HepG2 (cell line): ENCODE measurements at regions not wholly inside any gene's neighbourhood (a gene's known extent, or its start where the extent isn't known, plus 50 kb on each side); places are given as distances from the start of the nearest gene placed in this dataset.

ENCODE experiments used
- ATAC-seq: fragments of 200-7000 bp; cut with Tn5 transposase; 3 replicates; pipeline ENCODE4 v1.9.1; 2020; ENCODE audit warnings: mild to moderate bottlenecking, moderate library complexity
- BruUV-seq: library from RNA; stranded (reverse); fragments of 400-500 nt; replicated peaks from 2 replicates; lab custom pipeline; 2021; lab: Mats Ljungman, UMichigan
- CTCF ChIA-PET: fragments of 300-600 bp; formaldehyde crosslinking; extraction: SDS; loops from one replicate; lab custom pipeline; 2021; ENCODE audit warnings: low total read pairs, inconsistent platforms, low intra/inter-chr PET ratio; lab: Yijun Ruan, JAX
- POLR2A ChIA-PET: fragments of 350-600 bp; sonication (Branson Sonifier 250); formaldehyde crosslinking; loops from one replicate; lab custom pipeline; 2020; ENCODE audit warnings: antibody characterized with exemption, inconsistent platforms; lab: Yijun Ruan, JAX
- DNase-seq: peaks from one replicate; pipeline ENCODE4 v3.0.0-alpha.2; 2015; ENCODE audit warnings: low spot score
- FAIRE-seq: peaks from 3 replicates; lab custom pipeline; 2011; peaks lifted over from hg19 to GRCh38; lab: Jason Lieb, UNC
- H2AFZ ChIP-seq: one replicate; pipeline ENCODE4 v1.6.1; 2011; ENCODE audit warnings: low read length, inconsistent platforms
- H3K27ac ChIP-seq: fragments of 300-600 bp; 3 replicates; pipeline ENCODE4 v1.8.0; 2011; ENCODE audit warnings: mixed run types, mild to moderate bottlenecking, mixed read lengths, low read length, inconsistent platforms; ENCODE audit not compliant: insufficient read depth; ENCODE audit errors: extremely low read length
- H3K27me3 ChIP-seq, 2 experiments: fragments of 200-600 bp in 1 of 2; 2 replicates in 1 of 2; 3 replicates in 1 of 2; pipeline versions ENCODE4 v1.6.0 to v1.8.0; 2011; ENCODE audit warnings: low read length in 2 of 2, mild to moderate bottlenecking in 2 of 2, moderate library complexity in 2 of 2, inconsistent platforms in 1 of 2; ENCODE audit not compliant: insufficient read depth in 2 of 2, control insufficient read depth in 1 of 2
- H3K36me3 ChIP-seq, 2 experiments: fragments of 200-600 bp in 1 of 2; replicated peaks in 1 of 2; 2 replicates in 1 of 2; 3 replicates in 1 of 2; pipeline versions ENCODE4 v1.5.1 to v1.8.0; 2011; ENCODE audit warnings: low read length in 2 of 2, inconsistent platforms in 1 of 2; ENCODE audit not compliant: insufficient read depth in 2 of 2, control insufficient read depth in 1 of 2
- H3K4me1 ChIP-seq: 2 replicates; pipeline ENCODE4 v1.5.1; 2012; ENCODE audit warnings: low read length, inconsistent platforms; ENCODE audit not compliant: insufficient read depth
- H3K4me2 ChIP-seq: 2 replicates; pipeline ENCODE4 v1.6.0; 2011; ENCODE audit warnings: low read depth, low read length, inconsistent platforms
- H3K4me3 ChIP-seq, 3 experiments: fragments of 200-600 bp in 1 of 3; sonication (generic), shearing (Covaris generic) in 1 of 3; replicated peaks in 1 of 3; 2 replicates each; pipeline ENCODE4 v1.5.1; 2011 to 2016; ENCODE audit warnings: low read length in 3 of 3, inconsistent platforms in 2 of 3, low read depth in 2 of 3, mild to moderate bottlenecking in 2 of 3, control low read depth in 1 of 3, mixed read lengths in 1 of 3; ENCODE audit not compliant: insufficient read depth in 1 of 3
- H3K79me2 ChIP-seq: one replicate; pipeline ENCODE4 v1.6.1; 2011; ENCODE audit warnings: low read length, inconsistent platforms; ENCODE audit not compliant: insufficient read depth
- H3K9ac ChIP-seq: 2 replicates; pipeline ENCODE4 v1.6.0; 2011; ENCODE audit warnings: mild to moderate bottlenecking, low read depth, low read length, inconsistent platforms; ENCODE audit not compliant: insufficient read depth
- H3K9me3 ChIP-seq: 2 replicates; pipeline ENCODE4 v1.5.1; 2012; ENCODE audit warnings: mild to moderate bottlenecking, low read length
- H4K20me1 ChIP-seq: 2 replicates; pipeline ENCODE4 v1.6.0; 2011; ENCODE audit warnings: inconsistent platforms, mild to moderate bottlenecking, low read length, moderate library complexity; ENCODE audit not compliant: insufficient read depth
- ATM ChIP-seq: fragments of 450-650 bp; IDR thresholded peaks from 2 replicates; pipeline ENCODE4 v1.7.1; 2017; ENCODE audit warnings: mild to moderate bottlenecking, borderline replicate concordance
- CHD4 ChIP-seq: fragments of 200-600 bp; sonication (generic); IDR thresholded peaks from 2 replicates; pipeline ENCODE4 v1.7.0; 2017; ENCODE audit warnings: mild to moderate bottlenecking, low read length, borderline replicate concordance
- CREB1 ChIP-seq, 2 experiments: fragments of 450-650 bp in 1 of 2; IDR thresholded peaks; 2 replicates each; pipeline ENCODE4 v1.6.1; 2016 to 2017; ENCODE audit warnings: control low read depth in 1 of 2, mild to moderate bottlenecking in 1 of 2, missing compliant biosample characterization in 1 of 2, missing genetic modification characterization in 1 of 2
- HCFC1 ChIP-seq: fragments of 150-350 bp; IDR thresholded peaks from 2 replicates; pipeline ENCODE4 v1.6.1; 2014; ENCODE audit warnings: low read depth, low read length
- HDAC6 ChIP-seq: fragments of 200-600 bp; sonication (generic); IDR thresholded peaks from 2 replicates; pipeline ENCODE4 v1.7.0; 2017; ENCODE audit warnings: mild to moderate bottlenecking, antibody characterized with exemption, low read length, low read depth
- IKZF4 ChIP-seq: sonication (generic); formaldehyde crosslinking; IDR thresholded peaks from 2 replicates; pipeline ENCODE4 v1.5.1; 2020; ENCODE audit warnings: borderline replicate concordance, mild to moderate bottlenecking, low read depth, missing genetic modification reagents; ENCODE audit errors: not compliant biosample characterization
- MED13 ChIP-seq: sonication (generic); formaldehyde crosslinking; IDR thresholded peaks from 2 replicates; pipeline ENCODE4 v1.5.0; 2020; ENCODE audit warnings: missing genetic modification reagents
- PLRG1 ChIP-seq: fragments of 450-650 bp; conservative IDR thresholded peaks from 2 replicates; pipeline ENCODE4 v1.6.1; 2016
- SKIL ChIP-seq: sonication (generic); formaldehyde crosslinking; IDR thresholded peaks from 2 replicates; pipeline ENCODE4 v1.8.0; 2022; ENCODE audit warnings: missing genetic modification reagents, mild to moderate bottlenecking, moderate library complexity, borderline replicate concordance
- SRSF4 ChIP-seq: fragments of 200-400 bp; formaldehyde crosslinking; IDR thresholded peaks from one replicate; pipeline ENCODE4 v1.6.1; 2018; ENCODE audit warnings: mild to moderate bottlenecking, low read depth, low read length, moderate library complexity; ENCODE audit not compliant: poor library complexity, severe bottlenecking
- ZEB1 ChIP-seq: IDR thresholded peaks from 2 replicates; pipeline ENCODE4 v1.6.1; 2012; ENCODE audit warnings: mild to moderate bottlenecking, low read depth, inconsistent platforms; ENCODE audit not compliant: insufficient replicate concordance
- WGBS: methylation state at CpG from one replicate; pipeline ENCODE4 v1.1.6; 2017; ENCODE audit warnings: low lambda C conversion rate; 5-methylcytosine and 5-hydroxymethylcytosine counted together
- in situ Hi-C: cut with HindIII; loops from 2 replicates; pipeline ENCODE4 v1.10.0; 2017; ENCODE audit warnings: low pct_unique_long_range_greater_than_20kb; ENCODE audit not compliant: extremely low pct_ligation_motif_present
- intact Hi-C: fragments of 100-400 bp; cut with micrococcal nuclease; formaldehyde crosslinking; loops from one replicate; pipeline ENCODE4 v1.10.0; 2022; ENCODE audit not compliant: unreplicated experiment
- TF ChIP-seq, protein P1 (sequence below): IDR thresholded peaks from 2 replicates; pipeline ENCODE4 v1.6.1; 2016; ENCODE audit warnings: low read depth, control low read depth
- TF ChIP-seq, protein P2 (sequence below), 2 experiments: sonication (generic) in 1 of 2; formaldehyde crosslinking in 1 of 2; IDR thresholded peaks; 2 replicates each; pipeline versions ENCODE4 v1.5.1 to v1.6.1; 2011 to 2020; ENCODE audit warnings: borderline replicate concordance in 1 of 2, low read depth in 1 of 2, low read length in 1 of 2, mild to moderate bottlenecking in 1 of 2, missing genetic modification reagents in 1 of 2, moderate library complexity in 1 of 2

- Histone ChIP-seq H3K9ac (no peak overlapping the region), H3K4me1 (no peaks in the 10 kb centered on the region), H3K4me2 (no peak overlapping the region), H3K36me3 (no peaks in the 10 kb centered on the region), H3K9me3 (peaks cover 84% of the 10 kb centered on the region), H4K20me1 (no peaks in the 10 kb centered on the region), H3K27me3 (no peaks in the 10 kb centered on the region), H3K79me2 (no peaks in the 10 kb centered on the region), H2AFZ (no peak overlapping the region), H3K4me3 (no peak overlapping the region), H3K27ac (no peak overlapping the region)
- intact Hi-C loops, result no loop called here
- FAIRE-seq, result no peak
- peak; percentile 50; the same call in 1 of the 2 replicates for TF ChIP-seq CREB1 (IDR thresholded peaks at IDR 0.05)
- TF ChIP-seq CREB1 (CRISPR knock-in tag; IDR thresholded peaks at IDR 0.05), result no peak
- no peak for TF ChIP-seq CHD4
- BruUV-seq, result no TSS peak
- ChIA-PET CTCF (no interaction called here), POLR2A (no interaction called here)
- ATAC-seq, result no peak
- no peak for DNase-seq
- in situ Hi-C loops, result no loop called here
- WGBS, result 17% methylated on average over 4 of the region's 4 CpGs
Measured at GRCh38 chr14:29493849-29494248, 433.8 kb downstream of the PRKD1 start.

- Histone ChIP-seq H2AFZ (no peak overlapping the region), H3K27ac (no peak overlapping the region), H3K9ac (no peak overlapping the region), H3K36me3 (no peaks in the 10 kb centered on the region), H3K4me2 (no peak overlapping the region), H3K9me3 (peaks cover 81% of the 10 kb centered on the region), H4K20me1 (no peaks in the 10 kb centered on the region), H3K4me3 (no peak overlapping the region), H3K79me2 (no peaks in the 10 kb centered on the region), H3K4me1 (no peaks in the 10 kb centered on the region), H3K27me3 (no peaks in the 10 kb centered on the region)
- no peak for FAIRE-seq
- ChIA-PET CTCF (no interaction called here), POLR2A (no interaction called here)
- no peak for DNase-seq
- ATAC-seq, result no peak
- 1% methylated on average over 1 of the region's 1 CpG for WGBS
- no TSS peak for BruUV-seq
- intact Hi-C loops (no loop called here), in situ Hi-C loops (no loop called here)
- TF ChIP-seq MED13 (CRISPR knock-in tag) (no peak), SRSF4 (no peak), HCFC1 (no peak), HDAC6 (no peak), PLRG1 (peak; percentile 73; the same call in 1 of the 2 replicates), SKIL (CRISPR knock-in tag) (no peak), ATM (0 out of 2 replicates have a peak, but pooled peaks have one; percentile 52), ZEB1 (no peak), IKZF4 (no peak)
- TF ChIP-seq, protein P1, sequence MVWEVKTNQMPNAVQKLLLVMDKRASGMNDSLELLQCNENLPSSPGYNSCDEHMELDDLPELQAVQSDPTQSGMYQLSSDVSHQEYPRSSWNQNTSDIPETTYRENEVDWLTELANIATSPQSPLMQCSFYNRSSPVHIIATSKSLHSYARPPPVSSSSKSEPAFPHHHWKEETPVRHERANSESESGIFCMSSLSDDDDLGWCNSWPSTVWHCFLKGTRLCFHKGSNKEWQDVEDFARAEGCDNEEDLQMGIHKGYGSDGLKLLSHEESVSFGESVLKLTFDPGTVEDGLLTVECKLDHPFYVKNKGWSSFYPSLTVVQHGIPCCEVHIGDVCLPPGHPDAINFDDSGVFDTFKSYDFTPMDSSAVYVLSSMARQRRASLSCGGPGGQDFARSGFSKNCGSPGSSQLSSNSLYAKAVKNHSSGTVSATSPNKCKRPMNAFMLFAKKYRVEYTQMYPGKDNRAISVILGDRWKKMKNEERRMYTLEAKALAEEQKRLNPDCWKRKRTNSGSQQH (CRISPR knock-in tag), result no peak
- TF ChIP-seq, protein P2, sequence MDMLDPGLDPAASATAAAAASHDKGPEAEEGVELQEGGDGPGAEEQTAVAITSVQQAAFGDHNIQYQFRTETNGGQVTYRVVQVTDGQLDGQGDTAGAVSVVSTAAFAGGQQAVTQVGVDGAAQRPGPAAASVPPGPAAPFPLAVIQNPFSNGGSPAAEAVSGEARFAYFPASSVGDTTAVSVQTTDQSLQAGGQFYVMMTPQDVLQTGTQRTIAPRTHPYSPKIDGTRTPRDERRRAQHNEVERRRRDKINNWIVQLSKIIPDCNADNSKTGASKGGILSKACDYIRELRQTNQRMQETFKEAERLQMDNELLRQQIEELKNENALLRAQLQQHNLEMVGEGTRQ (IDR thresholded peaks at IDR 0.05; ENCODE audit: low read depth, low read length), result no peak
- TF ChIP-seq, protein P2 (CRISPR knock-in tag; IDR thresholded peaks at IDR 0.05; ENCODE audit: borderline replicate concordance), result no peak
Measured at GRCh38 chr14:29494312-29494711, 433.3 kb downstream of the PRKD1 start.
